Stimulated activated CD4-positive, alpha-beta T cell treated with anti-CD3 and anti-CD28 coated beads, Interleukin-2, amount 100 ng/mL, for 48 hours (primary cell): ENCODE measurements at regions not wholly inside any gene's neighbourhood (a gene's known extent, or its start where the extent isn't known, plus 50 kb on each side); places are given as distances from the start of the nearest gene placed in this dataset.
A peak's percentile ranks its signal among the peaks of the same experiment; 100 is the strongest.

Source experiments
- DNase-seq, 2 donors: peaks; one replicate each; pipeline ENCODE4 v3.0.0-alpha.2; 2020

DNA sequence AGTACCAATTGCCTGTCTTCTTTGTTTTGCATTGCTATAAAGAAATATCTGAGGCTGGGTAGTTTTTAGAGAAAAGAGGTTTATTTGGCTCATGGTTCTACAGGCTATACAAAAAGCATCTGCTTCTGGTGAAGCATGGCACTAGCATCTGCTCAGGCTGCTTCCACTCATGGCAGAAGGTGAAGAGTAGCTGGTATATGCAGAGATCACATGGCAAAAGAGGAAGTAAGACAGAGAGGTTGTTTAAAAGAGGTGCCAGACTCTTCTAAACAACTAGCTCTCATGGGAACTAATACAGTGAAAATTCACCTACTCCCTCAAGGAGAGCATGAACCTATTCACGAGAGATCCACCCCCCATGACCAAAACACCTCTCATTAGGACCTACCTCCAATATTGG, 56.7 kb upstream of the GUCA2B start:
- no peak for DNase-seq

- DNase-seq: no peak
These were observed 64.0 kb upstream of the GUCA2B start for GRCh38 chr1:42089246-42089645.

GRCh38 chr1:42086146-42086545, 67.1 kb upstream of the GUCA2B start:
- no peak for DNase-seq

- DNase-seq: no peak
These were observed 67.6 kb upstream of the GUCA2B start for GRCh38 chr1:42085596-42085995.

DNA sequence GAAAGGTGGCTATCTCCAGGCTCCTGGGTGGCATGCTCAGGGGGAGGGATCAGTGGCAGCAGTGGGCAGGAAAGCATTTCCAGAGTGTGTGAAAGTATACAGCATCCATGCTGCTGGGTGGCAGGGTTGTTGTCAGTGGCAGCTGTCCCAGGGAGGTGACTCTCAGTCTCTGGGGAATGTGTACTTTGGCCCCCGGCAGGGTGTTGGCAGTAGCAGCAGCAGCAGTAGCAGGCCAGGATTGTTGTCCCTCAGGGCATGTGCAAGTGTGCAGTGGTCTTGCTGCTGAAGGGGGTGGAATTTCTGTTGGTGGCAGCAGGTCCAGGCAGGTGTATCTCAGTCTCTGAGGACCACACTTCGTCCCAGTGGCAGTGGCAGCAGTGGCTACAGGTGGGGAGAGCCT, 71.7 kb upstream of the GUCA2B start:
- DNase-seq: no peak

DNA sequence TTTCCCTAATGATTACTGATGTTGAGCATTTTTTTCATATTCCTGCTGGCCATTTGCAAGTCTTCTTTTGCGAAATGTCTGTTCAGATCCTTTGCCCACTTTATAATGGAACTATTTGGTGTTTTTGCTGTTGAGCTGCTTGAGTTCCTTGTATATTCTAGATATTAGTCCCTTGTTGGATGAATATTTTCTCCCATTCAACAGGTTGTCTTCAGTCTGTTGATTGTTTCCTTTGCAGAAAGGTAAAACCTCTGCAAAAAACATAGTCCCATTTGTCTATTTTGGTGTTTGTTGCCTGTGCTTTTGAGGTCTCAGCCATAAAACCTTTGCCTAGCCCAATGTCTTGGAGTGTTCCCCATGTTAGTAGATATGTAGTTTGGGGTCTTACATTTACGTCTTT, 78.0 kb upstream of the GUCA2B start:
- no peak for DNase-seq

DNA sequence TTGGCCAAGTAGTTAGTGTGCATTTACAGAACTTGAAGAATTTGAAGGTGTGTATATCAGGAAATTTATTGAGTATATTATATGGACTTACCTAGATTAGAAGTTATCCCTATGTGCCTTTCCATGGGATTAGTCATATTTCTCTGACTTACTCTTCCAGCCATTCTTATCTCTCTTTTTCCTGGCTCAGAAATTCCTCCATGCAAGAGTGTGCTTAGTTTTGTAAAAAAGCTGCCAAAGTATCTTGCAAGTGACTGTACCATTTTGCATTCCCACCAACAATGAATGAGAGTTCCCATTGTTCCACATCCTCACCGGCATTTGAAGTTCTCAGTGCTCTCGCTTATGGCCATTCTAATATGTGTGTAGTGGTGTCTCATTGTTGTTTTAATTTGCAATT, 82.2 kb upstream of the GUCA2B start:
- DNase-seq: no peak

- no peak for DNase-seq
These were observed 95.4 kb upstream of the GUCA2B start for GRCh38 chr1:42057800-42058199.

DNA sequence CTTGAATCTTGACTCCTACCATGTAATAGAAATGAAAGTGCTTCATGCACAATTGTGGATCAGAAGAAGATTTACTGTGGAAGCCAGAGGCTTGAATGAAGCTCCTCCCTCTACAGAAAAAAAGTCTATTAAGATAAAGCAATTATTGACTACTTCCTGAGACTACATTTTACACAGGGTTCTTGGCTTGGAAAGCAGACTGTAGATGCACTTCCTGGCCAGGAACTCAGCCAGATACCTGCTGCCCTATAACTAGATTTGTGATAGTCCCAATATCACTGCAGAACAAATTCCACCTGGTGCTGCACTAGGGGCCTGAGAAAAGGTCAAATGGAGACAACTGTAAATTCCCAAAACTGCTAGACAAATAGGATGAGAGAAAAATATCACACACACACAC, 96.8 kb upstream of the GUCA2B start:
- DNase-seq: no peak

DNA sequence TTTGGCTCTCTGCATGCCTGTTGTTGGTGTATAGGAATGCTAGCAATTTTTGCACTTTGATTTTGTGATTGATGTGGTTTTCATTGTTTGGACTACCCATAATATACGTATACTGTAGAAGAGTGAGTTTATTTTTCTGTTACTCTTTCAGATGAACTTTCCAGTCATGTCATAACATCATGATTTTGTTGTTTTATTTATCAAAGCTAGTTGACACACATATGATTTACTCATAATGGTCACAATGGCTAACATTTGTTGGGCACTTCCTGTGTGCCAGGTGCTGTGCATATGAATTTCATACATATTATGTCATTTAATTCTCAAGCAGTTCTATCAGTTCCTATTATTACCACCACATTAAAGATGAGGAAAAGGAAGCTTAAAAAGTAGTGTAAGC, 98.1 kb upstream of the GUCA2B start:
- no peak for DNase-seq

DNA sequence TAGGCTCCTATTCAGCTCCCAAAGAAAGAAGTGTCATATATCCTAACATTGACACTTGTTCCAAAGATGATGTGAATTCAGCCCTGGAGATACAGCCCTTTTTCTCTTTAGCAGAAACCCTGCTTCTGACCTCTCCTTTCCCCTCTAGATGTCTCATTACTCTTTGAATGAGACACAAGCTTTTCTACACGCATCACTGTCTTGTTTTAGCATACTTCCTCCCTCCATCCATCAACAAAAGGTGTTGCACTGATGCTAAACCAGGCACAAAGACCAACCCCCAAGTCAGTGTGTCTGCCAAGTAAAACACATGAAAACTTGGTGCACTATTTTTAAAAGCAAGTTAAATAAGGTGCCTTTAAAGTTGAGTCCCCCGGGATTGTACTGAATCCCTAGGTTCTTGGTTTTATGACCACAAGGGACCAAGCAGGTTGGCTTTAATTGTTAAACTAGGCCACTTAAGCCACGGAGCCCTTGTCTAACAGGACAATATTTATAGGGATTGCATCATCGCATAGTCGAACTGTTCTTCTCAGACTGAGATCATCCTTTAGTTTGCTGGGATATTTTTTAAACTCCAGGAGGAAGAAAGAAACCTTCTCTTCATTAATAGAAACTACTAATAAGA, 101.0 kb upstream of the GUCA2B start:
- DNase-seq: no peak

DNA sequence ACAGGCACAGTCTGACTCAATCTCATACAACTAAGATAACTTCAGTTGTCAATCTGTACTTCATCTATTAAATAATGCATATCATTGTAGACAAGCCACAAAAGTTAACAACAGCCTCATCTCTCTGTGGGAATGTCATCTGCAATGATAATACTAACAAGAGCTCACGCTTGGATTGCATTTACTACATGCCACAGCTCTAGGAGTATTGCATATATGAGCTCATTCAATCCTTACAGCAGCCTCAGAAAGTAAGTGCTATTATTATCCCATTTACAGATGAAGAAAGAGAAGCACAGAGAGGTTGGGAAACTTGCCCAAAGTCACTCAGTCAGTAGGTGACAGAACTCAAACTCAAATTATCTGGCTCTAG, 105.7 kb upstream of the GUCA2B start:
- DNase-seq: no peak

GRCh38 chr1:42046761-42047507, 106.3 kb upstream of the GUCA2B start:
- DNase-seq: no peak

GRCh38 chr1:42044346-42044745, 108.9 kb upstream of the GUCA2B start:
- DNase-seq: no peak

DNA sequence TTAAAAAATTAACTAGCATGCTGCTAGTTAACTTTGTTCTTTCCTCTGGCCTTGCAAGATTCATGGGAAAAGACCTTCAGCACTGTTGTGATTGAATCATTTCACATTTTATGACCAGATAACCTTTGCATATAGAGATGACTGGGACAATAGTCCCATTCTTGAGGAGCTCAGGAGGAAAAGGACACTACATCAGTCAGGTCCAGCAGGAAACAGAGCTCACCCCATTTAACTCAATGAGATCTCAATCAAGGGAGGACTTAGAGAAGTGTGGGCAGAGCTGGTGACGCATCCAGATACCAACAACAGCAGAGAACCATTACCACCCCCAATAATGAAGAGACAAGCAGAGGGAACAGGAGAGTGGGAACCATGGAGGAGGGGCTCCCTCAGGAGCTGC, 109.4 kb upstream of the GUCA2B start:
- DNase-seq: no peak

GRCh38 chr1:42043182-42043581, 110.0 kb upstream of the GUCA2B start:
- no peak for DNase-seq

DNA sequence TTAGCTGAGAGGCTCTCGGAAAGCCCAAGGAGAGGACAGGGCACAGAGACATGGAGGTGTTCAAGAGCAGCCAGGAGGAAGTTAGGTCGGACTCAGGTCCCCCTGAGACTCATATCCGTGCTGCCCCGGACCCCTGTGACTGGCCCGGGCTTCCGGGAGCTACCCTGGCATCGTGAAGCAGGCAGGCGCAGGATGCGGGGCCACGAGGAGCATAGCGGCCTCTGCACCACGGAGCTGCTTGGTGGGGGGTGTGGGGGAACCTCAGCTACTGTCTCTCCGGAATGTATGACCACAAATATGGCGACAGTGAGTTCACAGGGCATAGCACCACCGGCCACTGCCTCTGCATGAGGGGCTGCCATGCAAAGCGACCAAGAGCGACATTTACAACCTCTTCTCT, 112.2 kb upstream of the GUCA2B start:
- DNase-seq: no peak

DNA sequence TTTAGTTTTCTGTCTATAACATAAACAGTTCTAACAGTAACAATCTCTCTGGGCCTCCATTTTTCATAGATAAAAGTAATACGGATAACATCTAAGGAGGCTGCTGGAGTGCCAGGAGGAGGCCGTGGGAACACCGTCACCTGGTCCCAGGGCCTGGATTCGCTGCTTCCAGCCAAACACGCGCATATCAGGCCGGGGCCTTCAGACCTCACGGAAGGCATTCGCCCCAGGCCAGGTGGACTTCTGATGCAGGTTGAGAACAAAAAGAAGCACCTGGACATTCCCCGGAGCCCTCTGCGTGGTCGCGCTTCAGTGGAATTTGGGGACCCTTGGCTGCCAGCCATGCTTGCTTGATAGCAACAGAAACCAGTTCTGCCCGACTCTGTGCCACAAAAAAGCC, 113.1 kb upstream of the GUCA2B start:
- no peak for DNase-seq

DNA sequence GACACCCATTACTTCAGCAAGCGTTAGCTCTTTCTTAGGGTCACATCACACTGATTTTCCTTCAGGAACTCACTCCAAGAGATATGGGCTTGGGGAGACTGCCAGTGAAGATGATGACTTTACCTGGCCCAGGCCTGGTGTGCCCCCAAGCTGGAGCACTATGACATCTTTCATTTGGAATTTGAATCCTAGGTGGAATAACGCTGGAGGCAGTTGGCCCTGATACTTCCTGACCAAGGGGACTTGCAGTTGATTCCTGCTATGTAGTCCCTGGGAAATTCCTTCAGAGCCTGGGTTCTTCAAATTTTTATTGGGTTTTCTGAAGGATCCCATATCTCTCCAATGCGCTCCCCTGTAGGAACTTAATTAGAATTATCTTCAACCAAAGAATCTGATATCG, 114.9 kb upstream of the GUCA2B start:
- no peak for DNase-seq

GRCh38 chr1:42037586-42037985, 115.6 kb upstream of the GUCA2B start:
- DNase-seq: no peak

GRCh38 chr1:42037161-42037560, 116.0 kb upstream of the GUCA2B start:
- DNase-seq: no peak

DNA sequence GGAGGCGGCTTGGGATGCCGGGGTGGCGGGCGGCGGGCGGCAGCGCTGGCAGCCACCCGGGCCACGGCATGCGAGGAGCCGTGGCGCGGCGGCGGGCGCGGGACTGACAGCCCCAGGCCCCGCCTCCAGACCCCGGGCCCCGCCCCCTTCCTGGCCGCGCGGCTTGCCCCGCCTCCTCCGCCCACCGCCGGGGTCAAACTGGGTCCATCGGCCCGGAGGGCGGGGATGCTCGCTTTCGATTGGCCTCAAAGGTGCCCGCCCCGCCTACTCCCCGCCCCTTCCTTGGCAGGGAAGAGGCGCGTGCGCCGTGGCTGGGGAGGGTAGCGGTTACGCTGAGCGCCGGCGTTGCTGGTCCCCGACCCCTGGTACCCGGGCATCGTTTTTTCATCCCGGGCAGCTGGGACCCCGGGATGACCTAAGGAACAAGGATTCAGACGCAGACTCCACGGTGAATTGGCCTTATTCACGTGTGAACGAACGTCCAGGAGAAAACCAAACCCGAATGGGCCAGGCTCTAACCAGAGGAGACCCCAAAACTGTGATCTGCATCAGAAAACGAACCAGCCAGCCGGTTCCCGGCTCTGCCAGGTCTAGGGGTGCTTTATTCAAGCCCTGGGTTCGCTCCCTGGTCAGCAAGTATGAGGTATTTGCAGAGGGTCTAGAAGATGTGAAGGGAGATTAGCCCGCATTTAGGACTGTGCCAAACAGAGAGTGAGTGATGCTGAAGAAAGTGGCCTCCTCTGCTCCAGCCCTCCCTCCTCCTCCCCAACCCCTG, 117.2 kb upstream of the GUCA2B start:
- DNase-seq: peak; percentile 99 to 100

DNA sequence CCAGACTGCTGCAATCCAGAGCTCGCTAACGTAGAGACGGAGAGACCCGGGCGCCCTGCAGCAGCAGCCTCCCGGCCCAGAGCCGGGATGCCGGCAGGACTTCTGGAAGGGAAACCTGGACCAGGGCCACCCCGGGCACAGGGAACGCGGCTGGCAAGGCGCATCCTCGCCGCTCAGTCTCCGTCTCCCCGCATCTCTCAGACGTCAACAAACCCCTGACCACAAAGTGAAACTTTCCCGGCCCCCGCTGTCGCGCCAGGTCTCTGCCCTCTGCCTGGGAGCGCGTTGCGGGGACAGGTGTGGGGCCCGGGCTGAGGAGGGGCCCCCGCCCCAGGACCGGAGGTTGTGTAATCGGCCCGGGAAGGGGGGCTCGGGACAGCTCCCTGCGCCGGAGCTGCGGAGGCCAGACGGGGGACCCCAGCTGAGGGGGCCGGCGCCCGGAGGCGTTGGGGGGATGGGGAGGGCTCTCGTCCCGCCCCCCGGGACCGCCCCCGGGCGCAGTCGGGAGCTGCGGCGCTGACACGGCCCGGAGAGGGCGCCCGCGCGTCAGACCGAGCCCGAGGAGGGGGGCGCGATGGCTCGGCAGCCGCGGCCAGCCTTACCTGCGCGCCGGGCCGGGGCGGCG, 116.6 kb upstream of the HIVEP3 start:
- peak in 1 of 2 donors; percentile 15 for DNase-seq

GRCh38 chr1:42034426-42034825, 115.7 kb upstream of the HIVEP3 start:
- no peak for DNase-seq
